Panc1 (cell line): ENCODE measurements at regions not wholly inside any gene's neighbourhood (a gene's known extent, or its start where the extent isn't known, plus 50 kb on each side); places are given as distances from the start of the nearest gene placed in this dataset.

Source experiments
- ATAC-seq: fragments of 200-7000 bp; cut with Tn5 transposase; 2 replicates; pipeline ENCODE4 v1.9.1; 2020; ENCODE audit warnings: mild to moderate bottlenecking, moderate library complexity
- BruUV-seq: library from RNA; stranded (reverse); fragments of 400-500 nt; replicated peaks from 2 replicates; lab custom pipeline; 2021; lab: Mats Ljungman, UMichigan
- CTCF ChIA-PET: fragments of 300-600 bp; sonication (Branson Sonifier 250); formaldehyde crosslinking; loops from one replicate; lab custom pipeline; 2022; ENCODE audit warnings: antibody characterized with exemption; lab: Charles Lee
- POLR2A ChIA-PET: fragments of 300-600 bp; sonication (Branson Sonifier 250); formaldehyde crosslinking; loops from one replicate; lab custom pipeline; 2022; ENCODE audit warnings: antibody characterized with exemption; lab: Charles Lee
- DNase-seq: peaks from one replicate; pipeline ENCODE4 v3.0.0-alpha.2; 2010; ENCODE audit warnings: low read depth, low spot score
- H3K27ac ChIP-seq: 2 replicates; pipeline ENCODE4 v1.5.1; 2011; ENCODE audit warnings: mild to moderate bottlenecking, low read length, inconsistent platforms
- H3K27me3 ChIP-seq: fragments of 200-500 bp; sonication (Bioruptor generic); 2 replicates; pipeline ENCODE4 v1.6.0; 2014; ENCODE audit warnings: low read length, inconsistent platforms; ENCODE audit not compliant: control insufficient read depth, insufficient read depth
- H3K36me3 ChIP-seq: fragments of 200-500 bp; sonication (Bioruptor generic); 2 replicates; pipeline ENCODE4 v1.5.1; 2014; ENCODE audit warnings: inconsistent platforms, mild to moderate bottlenecking, low read length, moderate library complexity; ENCODE audit not compliant: control insufficient read depth, insufficient read depth
- H3K4me1 ChIP-seq: 2 replicates; pipeline ENCODE4 v1.5.1; 2011; ENCODE audit warnings: inconsistent platforms, mild to moderate bottlenecking, low read length, moderate library complexity; ENCODE audit not compliant: control insufficient read depth, insufficient read depth
- H3K4me3 ChIP-seq, 2 experiments: 2 replicates each; pipeline ENCODE4 v1.5.1; 2011 to 2012; ENCODE audit warnings: low read depth in 2 of 2, low read length in 2 of 2, mild to moderate bottlenecking in 2 of 2, inconsistent platforms in 1 of 2, moderate library complexity in 1 of 2
- H3K9me3 ChIP-seq: fragments of 200-500 bp; sonication (Bioruptor generic); 2 replicates; pipeline ENCODE4 v1.5.1; 2014; ENCODE audit warnings: low read depth, mild to moderate bottlenecking, inconsistent platforms, low read length, moderate library complexity; ENCODE audit not compliant: control insufficient read depth, insufficient read depth
- POLR2AphosphoS5 ChIP-seq: IDR thresholded peaks from 2 replicates; pipeline ENCODE4 v1.6.1; 2012; ENCODE audit warnings: mild to moderate bottlenecking, low read depth, low read length, moderate library complexity
- SIN3A ChIP-seq: IDR thresholded peaks from 2 replicates; pipeline ENCODE4 v1.6.1; 2012; ENCODE audit warnings: low read depth, mild to moderate bottlenecking, low read length, moderate library complexity, borderline replicate concordance; ENCODE audit not compliant: insufficient read depth
- TCF7L2 ChIP-seq: IDR thresholded peaks from 2 replicates; pipeline ENCODE4 v1.6.1; 2011; ENCODE audit warnings: mild to moderate bottlenecking, low read depth, low read length, inconsistent platforms
- in situ Hi-C: cut with HindIII; loops from 2 replicates; pipeline ENCODE4 v1.10.0; 2016; ENCODE audit warnings: low sequenced_read_pairs, low pct_unique_long_range_greater_than_20kb
- intact Hi-C: fragments of 100-400 bp; cut with micrococcal nuclease; formaldehyde crosslinking; loops from one replicate; pipeline ENCODE4 v1.10.0; 2022; ENCODE audit not compliant: unreplicated experiment
- TF ChIP-seq, protein P1 (sequence below): fragments of 450-650 bp; IDR thresholded peaks from 2 replicates; pipeline ENCODE4 v1.5.1; 2017; ENCODE audit warnings: mild to moderate bottlenecking
- TF ChIP-seq, protein P2 (sequence below), 2 experiments: IDR thresholded peaks; 2 replicates each; pipeline ENCODE4 v1.6.1; 2011 to 2012; ENCODE audit warnings: low read depth in 2 of 2, control low read depth in 1 of 2, low read length in 1 of 2, mild to moderate bottlenecking in 1 of 2, moderate library complexity in 1 of 2; ENCODE audit not compliant: insufficient read depth in 1 of 2

DNA sequence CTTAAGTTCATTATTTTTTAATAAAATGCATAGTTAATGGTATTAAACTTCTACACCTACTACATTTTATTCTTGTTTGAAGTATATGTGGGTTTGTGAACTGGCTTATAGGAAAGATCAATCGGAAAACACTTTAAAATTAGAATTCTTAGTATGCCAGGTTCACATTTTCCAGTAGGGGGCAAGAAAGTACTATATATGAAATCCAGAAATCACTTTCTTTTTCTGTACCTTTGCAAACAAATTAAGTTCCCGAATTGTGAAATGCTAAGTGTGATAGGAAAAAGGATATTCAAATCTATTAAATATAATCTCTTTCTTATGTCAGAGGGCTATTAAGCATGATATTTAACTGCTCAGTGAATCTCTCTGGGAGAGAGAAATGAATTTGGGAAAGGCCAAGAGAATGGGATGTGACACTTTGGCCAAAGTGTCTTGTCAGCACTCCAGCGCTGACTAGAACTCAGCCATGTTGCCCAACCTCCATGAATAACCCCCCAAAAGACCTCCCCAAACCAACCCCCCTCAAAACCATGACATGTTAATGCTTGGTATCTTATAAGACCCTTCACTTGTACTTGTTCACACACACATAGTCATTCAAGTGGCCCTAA, 122.6 kb upstream of the SLC10A2 start:
- Histone ChIP-seq H3K36me3 (no peaks in the 10 kb centered on the region), H3K27ac (no peak overlapping the region), H3K4me3 (no peak overlapping the region), H3K4me1 (no peaks in the 10 kb centered on the region), H3K9me3 (no peaks in the 10 kb centered on the region), H3K27me3 (no peaks in the 10 kb centered on the region)
- in situ Hi-C loops (no loop called here), intact Hi-C loops (no loop called here)
- BruUV-seq, result no TSS peak
- no peak for TF ChIP-seq POLR2AphosphoS5
- TF ChIP-seq, protein P1, sequence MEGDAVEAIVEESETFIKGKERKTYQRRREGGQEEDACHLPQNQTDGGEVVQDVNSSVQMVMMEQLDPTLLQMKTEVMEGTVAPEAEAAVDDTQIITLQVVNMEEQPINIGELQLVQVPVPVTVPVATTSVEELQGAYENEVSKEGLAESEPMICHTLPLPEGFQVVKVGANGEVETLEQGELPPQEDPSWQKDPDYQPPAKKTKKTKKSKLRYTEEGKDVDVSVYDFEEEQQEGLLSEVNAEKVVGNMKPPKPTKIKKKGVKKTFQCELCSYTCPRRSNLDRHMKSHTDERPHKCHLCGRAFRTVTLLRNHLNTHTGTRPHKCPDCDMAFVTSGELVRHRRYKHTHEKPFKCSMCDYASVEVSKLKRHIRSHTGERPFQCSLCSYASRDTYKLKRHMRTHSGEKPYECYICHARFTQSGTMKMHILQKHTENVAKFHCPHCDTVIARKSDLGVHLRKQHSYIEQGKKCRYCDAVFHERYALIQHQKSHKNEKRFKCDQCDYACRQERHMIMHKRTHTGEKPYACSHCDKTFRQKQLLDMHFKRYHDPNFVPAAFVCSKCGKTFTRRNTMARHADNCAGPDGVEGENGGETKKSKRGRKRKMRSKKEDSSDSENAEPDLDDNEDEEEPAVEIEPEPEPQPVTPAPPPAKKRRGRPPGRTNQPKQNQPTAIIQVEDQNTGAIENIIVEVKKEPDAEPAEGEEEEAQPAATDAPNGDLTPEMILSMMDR, result peak; percentile 27; the same call in 1 of the 2 replicates
- POLR2A ChIA-PET, result no interaction called here
- no peak for ATAC-seq
- no peak for DNase-seq
- CTCF ChIA-PET, result interaction anchor here (0.7 kb wide), 1 partner anchor 51 kb away, joined by 6 read pairs; no protein-coding TSS in a partner anchor

- DNase-seq, result no peak
- ChIA-PET CTCF (no interaction called here), POLR2A (no interaction called here)
These were observed 121.5 kb upstream of the SLC10A2 start for GRCh38 chr13:103187721-103188156.

More at GRCh38 chr13:103187721-103188156, 121.5 kb upstream of the SLC10A2 start:
- H3K4me1 ChIP-seq, result no peaks in the 10 kb centered on the region
- BruUV-seq, result no TSS peak
- intact Hi-C loops, result no loop called here
- H3K36me3 ChIP-seq, result no peaks in the 10 kb centered on the region
- no peak overlapping the region for H3K27ac ChIP-seq
- H3K27me3 ChIP-seq, result no peaks in the 10 kb centered on the region
- H3K9me3 ChIP-seq, result no peaks in the 10 kb centered on the region
- no peak for ATAC-seq
- H3K4me3 ChIP-seq, result no peak overlapping the region
- TF ChIP-seq SIN3A, result no peak
- no peak for TF ChIP-seq POLR2AphosphoS5
- TF ChIP-seq, protein P1, result no peak
- TF ChIP-seq, protein P2, sequence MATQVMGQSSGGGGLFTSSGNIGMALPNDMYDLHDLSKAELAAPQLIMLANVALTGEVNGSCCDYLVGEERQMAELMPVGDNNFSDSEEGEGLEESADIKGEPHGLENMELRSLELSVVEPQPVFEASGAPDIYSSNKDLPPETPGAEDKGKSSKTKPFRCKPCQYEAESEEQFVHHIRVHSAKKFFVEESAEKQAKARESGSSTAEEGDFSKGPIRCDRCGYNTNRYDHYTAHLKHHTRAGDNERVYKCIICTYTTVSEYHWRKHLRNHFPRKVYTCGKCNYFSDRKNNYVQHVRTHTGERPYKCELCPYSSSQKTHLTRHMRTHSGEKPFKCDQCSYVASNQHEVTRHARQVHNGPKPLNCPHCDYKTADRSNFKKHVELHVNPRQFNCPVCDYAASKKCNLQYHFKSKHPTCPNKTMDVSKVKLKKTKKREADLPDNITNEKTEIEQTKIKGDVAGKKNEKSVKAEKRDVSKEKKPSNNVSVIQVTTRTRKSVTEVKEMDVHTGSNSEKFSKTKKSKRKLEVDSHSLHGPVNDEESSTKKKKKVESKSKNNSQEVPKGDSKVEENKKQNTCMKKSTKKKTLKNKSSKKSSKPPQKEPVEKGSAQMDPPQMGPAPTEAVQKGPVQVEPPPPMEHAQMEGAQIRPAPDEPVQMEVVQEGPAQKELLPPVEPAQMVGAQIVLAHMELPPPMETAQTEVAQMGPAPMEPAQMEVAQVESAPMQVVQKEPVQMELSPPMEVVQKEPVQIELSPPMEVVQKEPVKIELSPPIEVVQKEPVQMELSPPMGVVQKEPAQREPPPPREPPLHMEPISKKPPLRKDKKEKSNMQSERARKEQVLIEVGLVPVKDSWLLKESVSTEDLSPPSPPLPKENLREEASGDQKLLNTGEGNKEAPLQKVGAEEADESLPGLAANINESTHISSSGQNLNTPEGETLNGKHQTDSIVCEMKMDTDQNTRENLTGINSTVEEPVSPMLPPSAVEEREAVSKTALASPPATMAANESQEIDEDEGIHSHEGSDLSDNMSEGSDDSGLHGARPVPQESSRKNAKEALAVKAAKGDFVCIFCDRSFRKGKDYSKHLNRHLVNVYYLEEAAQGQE (IDR thresholded peaks at IDR 0.05; ENCODE audit: insufficient read depth in 1 of 2, low read depth in 2 of 2, low read length in 1 of 2), result no peak
- TF ChIP-seq TCF7L2, result no peak
- in situ Hi-C loops, result no loop called here
